ENCODE measurements at regions not wholly inside any gene's neighbourhood (a gene's known extent, or its start where the extent isn't known, plus 50 kb on each side); places are given as distances from the start of the nearest gene placed in this dataset.
"Not testable (repeated sequence)": the region's sequence is repeated elsewhere in the genome, so short reads cannot be mapped to it uniquely, and the experiment has no call there.

- not testable (repeated sequence) for DNase-seq (ENCODE audit: extremely low read depth in 1 of 2, low read depth in 1 of 2)
These were observed 137.5 kb upstream of the TP53TG3D start for GRCh38 chr16:32115562-32115961.

GRCh38 chr16:32116080-32116479 lies 137.0 kb upstream of the TP53TG3D start:
- no peak for DNase-seq (ENCODE audit: extremely low read depth in 1 of 2, low read depth in 1 of 2)

- not testable (repeated sequence) for DNase-seq (ENCODE audit: extremely low read depth in 1 of 2, low read depth in 1 of 2)
These were observed 136.6 kb upstream of the TP53TG3D start for GRCh38 chr16:32116533-32116932.

GRCh38 chr16:32120372-32120771 lies 132.7 kb upstream of the TP53TG3D start:
- not testable (repeated sequence) for DNase-seq (ENCODE audit: extremely low read depth in 1 of 2, low read depth in 1 of 2)

- not testable (repeated sequence) for DNase-seq (ENCODE audit: extremely low read depth in 1 of 2, low read depth in 1 of 2)
These were observed 132.3 kb upstream of the TP53TG3D start for GRCh38 chr16:32120779-32121178.

GRCh38 chr16:32121273-32121900 lies 131.7 kb upstream of the TP53TG3D start:
- DNase-seq (ENCODE audit: extremely low read depth in 1 of 2, low read depth in 1 of 2), result not testable (repeated sequence)

GRCh38 chr16:32152434-32152833 lies 100.7 kb upstream of the TP53TG3D start:
- DNase-seq (ENCODE audit: extremely low read depth in 1 of 2, low read depth in 1 of 2), result not testable (repeated sequence)

- DNase-seq (ENCODE audit: extremely low read depth in 1 of 2, low read depth in 1 of 2), result not testable (repeated sequence)
These were observed 65.0 kb upstream of the TP53TG3D start for GRCh38 chr16:32187918-32188669.

- DNase-seq (ENCODE audit: extremely low read depth in 1 of 2, low read depth in 1 of 2), result not testable (repeated sequence)
These were observed 50.5 kb upstream of the TP53TG3D start for GRCh38 chr16:32202585-32202984.
